Spleen (tissue), 7 donors: ENCODE measurements at regions not wholly inside any gene's neighbourhood (a gene's known extent, or its start where the extent isn't known, plus 50 kb on each side); places are given as distances from the start of the nearest gene placed in this dataset.

Source experiments
- CTCF ChIP-seq, 11 experiments: fragments of 200-600 bp in 7 of 11; fragments of 450-650 bp in 4 of 11; sonication (generic) in 4 of 11; IDR thresholded peaks in 8 of 11; conservative IDR thresholded peaks in 3 of 11; 1 replicate in 7 of 11; 2 replicates in 4 of 11; pipeline versions ENCODE4 v1.4.0 to v1.8.0; 2016 to 2021; ENCODE audit warnings: antibody characterized with exemption in 11 of 11, inconsistent platforms in 4 of 11, mild to moderate bottlenecking in 1 of 11
- POLR2A ChIP-seq, 3 donors: fragments of 450-650 bp; IDR thresholded peaks; one replicate each; pipeline ENCODE4 v1.5.1; 2017; ENCODE audit warnings: antibody characterized with exemption in 3 of 3, mild to moderate bottlenecking in 1 of 3
- donor health status: DM: no; HTN: no; CAD: no; lungs with moderate emphysema.
- donor health status: DM: no; HTN: no; CAD: no.
- donor health status: DM: no; HTN: no; CAD: no.

GRCh38 chr6:44024574-44025219, 102.6 kb downstream of the MRPL14 start:
- TF ChIP-seq POLR2A (IDR thresholded peaks at IDR 0.05) = no peak
- no peak for TF ChIP-seq CTCF (IDR thresholded peaks at IDR 0.05 in 8 of 11, conservative IDR thresholded peaks at IDR 0.05 in 3 of 11)
